OCI-LY1 (cell line): ENCODE measurements at regions not wholly inside any gene's neighbourhood (a gene's known extent, or its start where the extent isn't known, plus 50 kb on each side); places are given as distances from the start of the nearest gene placed in this dataset.

Source experiments
- H2AFZ ChIP-seq: fragments of 200-600 bp; sonication (generic), shearing (Covaris generic); 2 replicates; pipeline ENCODE4 v1.6.0; 2014; ENCODE audit warnings: antibody characterized with exemption, mild to moderate bottlenecking, low read length
- H3F3A ChIP-seq: fragments of 200-600 bp; sonication (generic), shearing (Covaris generic); 2 replicates; pipeline ENCODE4 v1.6.0; 2014; ENCODE audit warnings: mild to moderate bottlenecking, antibody characterized with exemption, low read length, moderate library complexity; ENCODE audit not compliant: insufficient read depth
- H3K27ac ChIP-seq: fragments of 200-600 bp; sonication (generic); 2 replicates; pipeline ENCODE4 v1.5.1; 2014; ENCODE audit warnings: low read length, mixed run types, mild to moderate bottlenecking, low read depth; ENCODE audit not compliant: poor library complexity, severe bottlenecking
- H3K27me3 ChIP-seq: fragments of 200-600 bp; sonication (generic); 2 replicates; pipeline ENCODE4 v1.6.0; 2014; ENCODE audit warnings: antibody characterized with exemption, mild to moderate bottlenecking, low read length, moderate library complexity; ENCODE audit not compliant: insufficient read depth
- H3K36me3 ChIP-seq: fragments of 200-600 bp; sonication (generic); 2 replicates; pipeline ENCODE4 v1.6.1; 2014; ENCODE audit warnings: mild to moderate bottlenecking, antibody characterized with exemption, low read length, moderate library complexity, mixed read lengths; ENCODE audit not compliant: insufficient read depth
- H3K4me1 ChIP-seq: fragments of 200-600 bp; sonication (generic); 2 replicates; pipeline ENCODE4 v1.5.1; 2014; ENCODE audit warnings: mild to moderate bottlenecking, low read length, moderate library complexity; ENCODE audit not compliant: insufficient read depth, severe bottlenecking
- H3K4me2 ChIP-seq: fragments of 200-600 bp; sonication (generic), shearing (Covaris generic); 2 replicates; pipeline ENCODE4 v1.6.1; 2014; ENCODE audit warnings: low read length
- H3K4me3 ChIP-seq: fragments of 200-600 bp; sonication (generic); 2 replicates; pipeline ENCODE4 v1.5.1; 2014; ENCODE audit warnings: low read length, low read depth, mild to moderate bottlenecking, mixed read lengths; ENCODE audit not compliant: poor library complexity, severe bottlenecking
- H3K79me2 ChIP-seq: fragments of 200-600 bp; shearing (Covaris generic); 2 replicates; pipeline ENCODE4 v1.6.1; 2016; ENCODE audit warnings: mixed run types, low read length, mixed read lengths; ENCODE audit not compliant: insufficient read depth
- H3K9ac ChIP-seq: fragments of 200-600 bp; sonication (generic), shearing (Covaris generic); 2 replicates; pipeline ENCODE4 v1.6.1; 2014; ENCODE audit warnings: mild to moderate bottlenecking, low read length, mixed read lengths
- H3K9me2 ChIP-seq: fragments of 200-600 bp; sonication (generic), shearing (Covaris generic); 2 replicates; pipeline ENCODE4 v1.6.1; 2014; ENCODE audit warnings: low read depth, mild to moderate bottlenecking, low read length, mixed read lengths
- H3K9me3 ChIP-seq: fragments of 200-600 bp; shearing (Covaris generic); 2 replicates; pipeline ENCODE4 v1.6.1; 2014; ENCODE audit warnings: low read length, mixed read lengths
- H4K20me1 ChIP-seq: fragments of 200-600 bp; sonication (generic), shearing (Covaris generic); 2 replicates; pipeline ENCODE4 v1.6.0; 2016; ENCODE audit warnings: mild to moderate bottlenecking, low read length; ENCODE audit not compliant: insufficient read depth
- EZH2 ChIP-seq: fragments of 200-600 bp; sonication (generic), shearing (Covaris generic); IDR thresholded peaks from 2 replicates; pipeline ENCODE4 v1.8.0; 2017; ENCODE audit warnings: borderline replicate concordance, mixed run types, mild to moderate bottlenecking, antibody characterized with exemption, low read length, moderate library complexity, mixed read lengths
- TF ChIP-seq, protein P1 (sequence below): fragments of 200-600 bp; sonication (generic), shearing (Covaris generic); IDR thresholded peaks from 2 replicates; pipeline ENCODE4 v1.5.1; 2017; ENCODE audit warnings: mild to moderate bottlenecking, antibody characterized with exemption, low read length, moderate library complexity, mixed read lengths

DNA sequence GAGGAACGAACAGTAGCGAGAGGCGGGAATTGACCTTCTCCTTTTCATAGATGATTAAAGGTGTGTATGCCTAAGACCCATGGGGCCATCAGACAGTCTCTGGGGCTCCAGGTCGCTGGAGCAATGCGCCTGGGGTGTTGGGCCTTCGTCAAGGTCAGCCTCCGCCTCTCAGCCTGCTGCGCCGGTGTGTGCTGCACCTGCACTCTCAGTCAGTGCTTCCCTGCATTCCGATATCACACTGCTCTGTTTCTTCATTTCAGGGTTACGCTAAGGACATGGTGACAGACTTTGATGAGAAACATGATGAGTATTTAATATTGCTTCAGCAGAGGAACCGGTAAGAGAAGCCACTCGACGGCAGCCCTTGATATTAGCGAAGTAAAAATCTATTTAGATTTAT is 68.2 kb downstream of the KATNIP start:
- Histone ChIP-seq H3F3A (no peaks in the 10 kb centered on the region), H3K4me1 (no peaks in the 10 kb centered on the region), H3K79me2 (no peaks in the 10 kb centered on the region), H2AFZ (no peak overlapping the region), H3K9me3 (no peaks in the 10 kb centered on the region), H3K4me3 (no peak overlapping the region), H3K27me3 (no peaks in the 10 kb centered on the region), H3K9me2 (no peaks in the 10 kb centered on the region), H3K36me3 (no peaks in the 10 kb centered on the region), H3K4me2 (no peak overlapping the region), H4K20me1 (no peaks in the 10 kb centered on the region), H3K27ac (no peak overlapping the region), H3K9ac (no peak overlapping the region)
- TF ChIP-seq, protein P1, sequence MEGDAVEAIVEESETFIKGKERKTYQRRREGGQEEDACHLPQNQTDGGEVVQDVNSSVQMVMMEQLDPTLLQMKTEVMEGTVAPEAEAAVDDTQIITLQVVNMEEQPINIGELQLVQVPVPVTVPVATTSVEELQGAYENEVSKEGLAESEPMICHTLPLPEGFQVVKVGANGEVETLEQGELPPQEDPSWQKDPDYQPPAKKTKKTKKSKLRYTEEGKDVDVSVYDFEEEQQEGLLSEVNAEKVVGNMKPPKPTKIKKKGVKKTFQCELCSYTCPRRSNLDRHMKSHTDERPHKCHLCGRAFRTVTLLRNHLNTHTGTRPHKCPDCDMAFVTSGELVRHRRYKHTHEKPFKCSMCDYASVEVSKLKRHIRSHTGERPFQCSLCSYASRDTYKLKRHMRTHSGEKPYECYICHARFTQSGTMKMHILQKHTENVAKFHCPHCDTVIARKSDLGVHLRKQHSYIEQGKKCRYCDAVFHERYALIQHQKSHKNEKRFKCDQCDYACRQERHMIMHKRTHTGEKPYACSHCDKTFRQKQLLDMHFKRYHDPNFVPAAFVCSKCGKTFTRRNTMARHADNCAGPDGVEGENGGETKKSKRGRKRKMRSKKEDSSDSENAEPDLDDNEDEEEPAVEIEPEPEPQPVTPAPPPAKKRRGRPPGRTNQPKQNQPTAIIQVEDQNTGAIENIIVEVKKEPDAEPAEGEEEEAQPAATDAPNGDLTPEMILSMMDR, result no peak
- no peak for TF ChIP-seq EZH2

DNA sequence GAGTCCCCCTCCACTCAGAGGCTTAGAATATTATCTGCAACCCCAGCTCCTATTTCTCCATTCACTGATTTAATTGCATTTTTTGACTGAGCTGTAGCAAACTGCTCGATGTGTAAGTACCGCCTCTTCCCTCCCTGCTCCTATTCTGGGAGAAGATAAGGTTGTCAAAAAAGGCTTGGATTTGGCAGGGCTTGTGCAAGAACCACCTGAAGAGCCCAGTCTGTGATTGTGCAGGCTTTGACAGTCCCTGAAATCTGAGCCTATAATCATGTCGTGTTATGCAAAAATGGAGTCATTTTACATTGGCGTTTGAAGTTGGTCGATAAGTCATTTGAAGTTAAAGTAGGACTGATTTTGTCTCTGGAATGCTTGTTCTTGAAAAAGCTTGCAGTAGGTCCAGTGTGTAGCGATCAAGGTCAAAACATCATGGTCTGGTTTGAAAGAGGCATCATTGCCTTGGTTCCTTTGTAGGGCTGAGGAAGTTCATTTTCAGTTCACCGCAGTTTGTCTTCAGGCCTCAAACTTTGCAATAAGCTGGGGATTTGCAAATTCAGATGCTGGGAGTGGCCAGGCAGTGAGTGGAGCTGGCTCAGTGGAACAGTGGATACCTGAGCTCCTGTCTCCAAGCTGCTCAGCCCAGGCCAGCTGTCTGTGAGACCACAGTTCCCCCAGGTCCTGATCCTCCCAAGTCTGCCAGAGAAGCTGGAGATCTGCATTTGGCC is 68.8 kb downstream of the KATNIP start:
- no peaks in the 10 kb centered on the region for H3K9me2 ChIP-seq

DNA sequence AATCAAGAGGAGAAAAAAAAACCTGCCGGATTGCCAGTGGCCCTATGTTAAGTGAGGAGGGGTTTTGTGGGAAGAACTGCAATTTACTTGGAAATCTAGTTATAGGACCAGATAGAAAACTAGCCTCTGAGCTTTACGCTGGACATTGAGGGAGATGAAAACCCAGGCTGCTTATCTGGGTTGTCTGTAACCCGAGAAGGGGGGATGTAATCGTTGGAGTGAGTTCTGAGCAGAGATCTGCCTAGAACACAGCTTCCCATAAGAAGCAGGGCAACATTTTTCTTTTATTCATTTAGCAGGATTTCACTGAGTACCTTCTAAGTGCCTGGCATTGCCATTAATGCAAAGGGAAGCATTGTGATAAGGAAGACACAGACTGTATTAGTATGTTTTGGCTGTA is 70.6 kb downstream of the KATNIP start:
- Histone ChIP-seq H3K27ac (no peak overlapping the region), H4K20me1 (no peaks in the 10 kb centered on the region), H3K4me1 (no peaks in the 10 kb centered on the region), H3K27me3 (no peaks in the 10 kb centered on the region), H3K4me3 (no peak overlapping the region), H3K9ac (no peak overlapping the region), H3F3A (no peaks in the 10 kb centered on the region), H3K36me3 (no peaks in the 10 kb centered on the region), H3K4me2 (no peak overlapping the region), H2AFZ (no peak overlapping the region), H3K9me3 (no peaks in the 10 kb centered on the region), H3K9me2 (no peaks in the 10 kb centered on the region), H3K79me2 (no peaks in the 10 kb centered on the region)
- TF ChIP-seq, protein P1, result no peak
- no peak for TF ChIP-seq EZH2

More for the DNA sequence above, 68.8 kb downstream of the KATNIP start:
- Histone ChIP-seq H3K27ac (no peak overlapping the region), H3K36me3 (no peaks in the 10 kb centered on the region), H3K4me1 (no peaks in the 10 kb centered on the region), H3K9ac (no peak overlapping the region), H3F3A (no peaks in the 10 kb centered on the region), H3K4me3 (no peak overlapping the region), H2AFZ (no peak overlapping the region), H3K79me2 (no peaks in the 10 kb centered on the region), H3K27me3 (no peaks in the 10 kb centered on the region), H4K20me1 (no peaks in the 10 kb centered on the region), H3K4me2 (no peak overlapping the region), H3K9me3 (no peaks in the 10 kb centered on the region)
- no peak for TF ChIP-seq EZH2
- TF ChIP-seq, protein P1, result no peak
